Psoas muscle (tissue), 7 donors: ENCODE measurements at regions not wholly inside any gene's neighbourhood (a gene's known extent, or its start where the extent isn't known, plus 50 kb on each side); places are given as distances from the start of the nearest gene placed in this dataset.

Experiments used
- ATAC-seq, 4 donors: fragments of 200-7000 bp; cut with Tn5 transposase; one replicate each; pipeline ENCODE4 v1.9.1; 2020; ENCODE audit warnings: moderate library complexity in 3 of 4, mild to moderate bottlenecking in 2 of 4
- DNase-seq, 2 donors: peaks; one replicate each; pipeline ENCODE4 v3.0.0-alpha.2; 2020
- H3K27ac ChIP-seq: fragments of 200-600 bp; one replicate; pipeline ENCODE4 v1.8.0; 2022
- H3K27me3 ChIP-seq, 3 donors: fragments of 200-600 bp in 1 of 3; one replicate each; pipeline versions ENCODE4 v1.6.1 to v1.8.0; 2013 to 2022; ENCODE audit warnings: low read length in 2 of 3, mild to moderate bottlenecking in 2 of 3, moderate library complexity in 1 of 3; ENCODE audit not compliant: insufficient read depth in 3 of 3
- H3K36me3 ChIP-seq, 2 donors: fragments of 200-600 bp in 1 of 2; one replicate each; pipeline versions ENCODE4 v1.6.1 to v1.8.0; 2013 to 2022; ENCODE audit warnings: low read depth in 1 of 2, mild to moderate bottlenecking in 1 of 2, moderate library complexity in 1 of 2; ENCODE audit not compliant: insufficient read depth in 1 of 2
- H3K4me1 ChIP-seq: fragments of 200-600 bp; one replicate; pipeline ENCODE4 v1.8.0; 2022
- H3K4me3 ChIP-seq: fragments of 200-600 bp; one replicate; pipeline ENCODE4 v1.8.0; 2022; ENCODE audit warnings: mild to moderate bottlenecking
- H3K9me3 ChIP-seq: fragments of 200-600 bp; one replicate; pipeline ENCODE4 v1.8.0; 2022
- CTCF ChIP-seq: fragments of 200-600 bp; IDR thresholded peaks from one replicate; pipeline ENCODE4 v1.8.0; 2022; ENCODE audit warnings: antibody characterized with exemption
- WGBS, 3 donors: extraction: QIAGEN DNeasy Blood & Tissue Kit; methylation state at CpG; one replicate each; pipeline versions ENCODE4 v1.1.6 to v1.1.7; 2013; 5-methylcytosine and 5-hydroxymethylcytosine counted together
- intact Hi-C, 2 donors: fragments of 100-400 bp; cut with DNase I; formaldehyde crosslinking; loops; one replicate each; pipeline versions ENCODE4 v1.11.0 to v1.14.2; 2022
- donor health status: healthy with polysubstance abuse.
- donor health status: DM: no; HTN: no; CAD: no; lungs with moderate emphysema.
- donor health status: Bipolar disorder and iron deficiency.
- donor health status: healthy.
- donor health status: DM: yes; HTN: yes; CAD: no.
- donor health status: DM: no; HTN: no; CAD: no.
- donor health status: DM: yes; HTN: yes; CAD: no.

GRCh38 chr14:22097586-22098292 lies 424.1 kb upstream of the OR4E1 start:
- intact Hi-C loops, result no loop called here
- no peak for ATAC-seq
- Histone ChIP-seq H3K36me3 (no peaks in the 10 kb centered on the region), H3K27me3 (no peaks in the 10 kb centered on the region), H3K4me3 (no peak overlapping the region), H3K27ac (no peak overlapping the region), H3K9me3 (no peaks in the 10 kb centered on the region), H3K4me1 (no peaks in the 10 kb centered on the region)
- DNase-seq, result no peak
- TF ChIP-seq CTCF, result no peak
- WGBS, 3 donors, result 68 to 76% (median 75%) methylated on average over 4 of the region's 4 CpGs

GRCh38 chr14:22097072-22097471 lies 423.5 kb upstream of the OR4E1 start:
- DNase-seq (no peak), ATAC-seq (peak in 1 of 4 donors; percentile 63)
- Histone ChIP-seq H3K27me3 (no peaks in the 10 kb centered on the region), H3K4me3 (no peak overlapping the region), H3K36me3 (no peaks in the 10 kb centered on the region), H3K27ac (no peak overlapping the region), H3K9me3 (no peaks in the 10 kb centered on the region), H3K4me1 (no peaks in the 10 kb centered on the region)
- no peak for TF ChIP-seq CTCF
- WGBS, 3 donors, result 33 to 38% (median 38%) methylated on average over 5 of the region's 5 CpGs
- intact Hi-C loops, result no loop called here

GRCh38 chr14:22096514-22096895 lies 422.9 kb upstream of the OR4E1 start:
- intact Hi-C loops, result no loop called here
- Histone ChIP-seq H3K27ac (no peak overlapping the region), H3K4me1 (no peaks in the 10 kb centered on the region), H3K4me3 (no peak overlapping the region), H3K9me3 (no peaks in the 10 kb centered on the region), H3K27me3 (no peaks in the 10 kb centered on the region), H3K36me3 (no peaks in the 10 kb centered on the region)
- DNase-seq (no peak), ATAC-seq (no peak)
- 77 to 91% (median 83%) methylated on average over 4 of the region's 4 CpGs for WGBS, 3 donors
- TF ChIP-seq CTCF, result no peak

GRCh38 chr14:22095860-22096513 lies 422.4 kb upstream of the OR4E1 start:
- ATAC-seq (peak in 1 of 4 donors; percentile 72), DNase-seq (no peak)
- Histone ChIP-seq H3K4me3 (no peak overlapping the region), H3K27ac (no peak overlapping the region), H3K9me3 (no peaks in the 10 kb centered on the region), H3K4me1 (no peaks in the 10 kb centered on the region), H3K36me3 (no peaks in the 10 kb centered on the region), H3K27me3 (no peaks in the 10 kb centered on the region)
- intact Hi-C loops, result no loop called here
- 59 to 63% (median 59%) methylated on average over 4 of the region's 4 CpGs for WGBS, 3 donors
- TF ChIP-seq CTCF, result no peak
